Panc1 (cell line): ENCODE measurements at regions not wholly inside any gene's neighbourhood (a gene's known extent, or its start where the extent isn't known, plus 50 kb on each side); places are given as distances from the start of the nearest gene placed in this dataset.

Experiments
- ATAC-seq: fragments of 200-7000 bp; cut with Tn5 transposase; 2 replicates; pipeline ENCODE4 v1.9.1; 2020; ENCODE audit warnings: mild to moderate bottlenecking, moderate library complexity
- BruUV-seq: library from RNA; stranded (reverse); fragments of 400-500 nt; replicated peaks from 2 replicates; lab custom pipeline; 2021; lab: Mats Ljungman, UMichigan
- CTCF ChIA-PET: fragments of 300-600 bp; sonication (Branson Sonifier 250); formaldehyde crosslinking; loops from one replicate; lab custom pipeline; 2022; ENCODE audit warnings: antibody characterized with exemption; lab: Charles Lee
- POLR2A ChIA-PET: fragments of 300-600 bp; sonication (Branson Sonifier 250); formaldehyde crosslinking; loops from one replicate; lab custom pipeline; 2022; ENCODE audit warnings: antibody characterized with exemption; lab: Charles Lee
- DNase-seq: peaks from one replicate; pipeline ENCODE4 v3.0.0-alpha.2; 2010; ENCODE audit warnings: low read depth, low spot score
- H3K27ac ChIP-seq: 2 replicates; pipeline ENCODE4 v1.5.1; 2011; ENCODE audit warnings: mild to moderate bottlenecking, low read length, inconsistent platforms
- H3K27me3 ChIP-seq: fragments of 200-500 bp; sonication (Bioruptor generic); 2 replicates; pipeline ENCODE4 v1.6.0; 2014; ENCODE audit warnings: low read length, inconsistent platforms; ENCODE audit not compliant: control insufficient read depth, insufficient read depth
- H3K36me3 ChIP-seq: fragments of 200-500 bp; sonication (Bioruptor generic); 2 replicates; pipeline ENCODE4 v1.5.1; 2014; ENCODE audit warnings: inconsistent platforms, mild to moderate bottlenecking, low read length, moderate library complexity; ENCODE audit not compliant: control insufficient read depth, insufficient read depth
- H3K4me1 ChIP-seq: 2 replicates; pipeline ENCODE4 v1.5.1; 2011; ENCODE audit warnings: inconsistent platforms, mild to moderate bottlenecking, low read length, moderate library complexity; ENCODE audit not compliant: control insufficient read depth, insufficient read depth
- H3K4me3 ChIP-seq, 2 experiments: 2 replicates each; pipeline ENCODE4 v1.5.1; 2011 to 2012; ENCODE audit warnings: low read depth in 2 of 2, low read length in 2 of 2, mild to moderate bottlenecking in 2 of 2, inconsistent platforms in 1 of 2, moderate library complexity in 1 of 2
- H3K9me3 ChIP-seq: fragments of 200-500 bp; sonication (Bioruptor generic); 2 replicates; pipeline ENCODE4 v1.5.1; 2014; ENCODE audit warnings: low read depth, mild to moderate bottlenecking, inconsistent platforms, low read length, moderate library complexity; ENCODE audit not compliant: control insufficient read depth, insufficient read depth
- POLR2AphosphoS5 ChIP-seq: IDR thresholded peaks from 2 replicates; pipeline ENCODE4 v1.6.1; 2012; ENCODE audit warnings: mild to moderate bottlenecking, low read depth, low read length, moderate library complexity
- REST ChIP-seq, 2 experiments: IDR thresholded peaks; 2 replicates each; pipeline ENCODE4 v1.6.1; 2011 to 2012; ENCODE audit warnings: low read depth in 2 of 2, control low read depth in 1 of 2, low read length in 1 of 2, mild to moderate bottlenecking in 1 of 2, moderate library complexity in 1 of 2; ENCODE audit not compliant: insufficient read depth in 1 of 2
- SIN3A ChIP-seq: IDR thresholded peaks from 2 replicates; pipeline ENCODE4 v1.6.1; 2012; ENCODE audit warnings: low read depth, mild to moderate bottlenecking, low read length, moderate library complexity, borderline replicate concordance; ENCODE audit not compliant: insufficient read depth
- TCF7L2 ChIP-seq: IDR thresholded peaks from 2 replicates; pipeline ENCODE4 v1.6.1; 2011; ENCODE audit warnings: mild to moderate bottlenecking, low read depth, low read length, inconsistent platforms
- in situ Hi-C: cut with HindIII; loops from 2 replicates; pipeline ENCODE4 v1.10.0; 2016; ENCODE audit warnings: low sequenced_read_pairs, low pct_unique_long_range_greater_than_20kb
- intact Hi-C: fragments of 100-400 bp; cut with micrococcal nuclease; formaldehyde crosslinking; loops from one replicate; pipeline ENCODE4 v1.10.0; 2022; ENCODE audit not compliant: unreplicated experiment
- TF ChIP-seq, protein P1 (sequence below): fragments of 450-650 bp; IDR thresholded peaks from 2 replicates; pipeline ENCODE4 v1.5.1; 2017; ENCODE audit warnings: mild to moderate bottlenecking

- H3K27me3 ChIP-seq: no peaks in the 10 kb centered on the region
- POLR2A ChIA-PET: no interaction called here
These were observed 855.2 kb downstream of the MAT2B start for GRCh38 chr5:164360589-164360988.

GRCh38 chr5:164361986-164362385 lies 856.6 kb downstream of the MAT2B start:
- no TSS peak for BruUV-seq
- no peaks in the 10 kb centered on the region for H3K4me1 ChIP-seq
- no peaks in the 10 kb centered on the region for H3K36me3 ChIP-seq
- POLR2A ChIA-PET: no interaction called here
- no peaks in the 10 kb centered on the region for H3K9me3 ChIP-seq
- no peak for ATAC-seq
- H3K27me3 ChIP-seq: no peaks in the 10 kb centered on the region
- H3K4me3 ChIP-seq: no peak overlapping the region
- CTCF ChIA-PET: no interaction called here
- DNase-seq: no peak
- TF ChIP-seq POLR2AphosphoS5 (no peak), REST (IDR thresholded peaks at IDR 0.05; ENCODE audit: insufficient read depth in 1 of 2, low read depth in 2 of 2, low read length in 1 of 2) (no peak), TCF7L2 (no peak), SIN3A (no peak)
- TF ChIP-seq, protein P1, sequence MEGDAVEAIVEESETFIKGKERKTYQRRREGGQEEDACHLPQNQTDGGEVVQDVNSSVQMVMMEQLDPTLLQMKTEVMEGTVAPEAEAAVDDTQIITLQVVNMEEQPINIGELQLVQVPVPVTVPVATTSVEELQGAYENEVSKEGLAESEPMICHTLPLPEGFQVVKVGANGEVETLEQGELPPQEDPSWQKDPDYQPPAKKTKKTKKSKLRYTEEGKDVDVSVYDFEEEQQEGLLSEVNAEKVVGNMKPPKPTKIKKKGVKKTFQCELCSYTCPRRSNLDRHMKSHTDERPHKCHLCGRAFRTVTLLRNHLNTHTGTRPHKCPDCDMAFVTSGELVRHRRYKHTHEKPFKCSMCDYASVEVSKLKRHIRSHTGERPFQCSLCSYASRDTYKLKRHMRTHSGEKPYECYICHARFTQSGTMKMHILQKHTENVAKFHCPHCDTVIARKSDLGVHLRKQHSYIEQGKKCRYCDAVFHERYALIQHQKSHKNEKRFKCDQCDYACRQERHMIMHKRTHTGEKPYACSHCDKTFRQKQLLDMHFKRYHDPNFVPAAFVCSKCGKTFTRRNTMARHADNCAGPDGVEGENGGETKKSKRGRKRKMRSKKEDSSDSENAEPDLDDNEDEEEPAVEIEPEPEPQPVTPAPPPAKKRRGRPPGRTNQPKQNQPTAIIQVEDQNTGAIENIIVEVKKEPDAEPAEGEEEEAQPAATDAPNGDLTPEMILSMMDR: no peak
- intact Hi-C loops (no loop called here), in situ Hi-C loops (no loop called here)
- H3K27ac ChIP-seq: no peak overlapping the region

More at GRCh38 chr5:164360589-164360988, 855.2 kb downstream of the MAT2B start:
- in situ Hi-C loops (no loop called here), intact Hi-C loops (no loop called here)
- ATAC-seq (no peak), DNase-seq (no peak)
- no peaks in the 10 kb centered on the region for H3K9me3 ChIP-seq
- TF ChIP-seq REST (IDR thresholded peaks at IDR 0.05; ENCODE audit: insufficient read depth in 1 of 2, low read depth in 2 of 2, low read length in 1 of 2) (no peak), POLR2AphosphoS5 (no peak), SIN3A (no peak), TCF7L2 (no peak)
- TF ChIP-seq, protein P1: no peak
- no peaks in the 10 kb centered on the region for H3K36me3 ChIP-seq
- CTCF ChIA-PET: no interaction called here
- no peak overlapping the region for H3K4me3 ChIP-seq
- BruUV-seq: no TSS peak
- no peak overlapping the region for H3K27ac ChIP-seq
- H3K4me1 ChIP-seq: no peaks in the 10 kb centered on the region
